Posterior vena cava (tissue), 2 donors: ENCODE measurements at regions not wholly inside any gene's neighbourhood (a gene's known extent, or its start where the extent isn't known, plus 50 kb on each side); places are given as distances from the start of the nearest gene placed in this dataset.

Experiments used
- DNase-seq: peaks from one replicate; pipeline ENCODE4 v3.0.0-alpha.2; 2020; ENCODE audit warnings: low spot score
- intact Hi-C, 2 donors: fragments of 100-400 bp; cut with DNase I; formaldehyde crosslinking; loops; one replicate each; pipeline versions ENCODE4 v1.14.1 to v1.14.2; 2022 to 2023
- donor health status: DM: yes; HTN: yes; CAD: no.
- donor health status: DM: yes; HTN: yes; CAD: no.

DNA sequence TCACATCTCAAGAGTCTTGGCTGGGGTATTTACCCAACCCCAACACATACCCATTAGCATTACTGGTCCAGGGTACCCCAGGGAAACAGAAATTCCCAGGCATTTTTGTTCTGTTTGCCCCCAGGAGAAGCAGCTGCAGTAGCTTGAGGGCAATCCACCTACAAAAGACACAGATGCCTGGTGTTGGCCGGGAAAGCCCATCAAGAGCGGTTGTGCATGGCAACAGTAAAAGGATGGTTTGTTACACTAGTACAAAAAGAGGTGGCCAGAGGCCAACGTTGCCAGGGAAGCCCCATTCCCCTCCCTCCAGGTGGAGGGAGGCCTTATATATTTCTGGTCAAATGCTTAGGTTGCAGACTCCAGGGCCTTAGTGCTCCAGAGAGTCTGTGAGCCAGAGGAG is 637.8 kb downstream of the BCOR start:
- intact Hi-C loops = no loop called here
- DNase-seq = no peak

DNA sequence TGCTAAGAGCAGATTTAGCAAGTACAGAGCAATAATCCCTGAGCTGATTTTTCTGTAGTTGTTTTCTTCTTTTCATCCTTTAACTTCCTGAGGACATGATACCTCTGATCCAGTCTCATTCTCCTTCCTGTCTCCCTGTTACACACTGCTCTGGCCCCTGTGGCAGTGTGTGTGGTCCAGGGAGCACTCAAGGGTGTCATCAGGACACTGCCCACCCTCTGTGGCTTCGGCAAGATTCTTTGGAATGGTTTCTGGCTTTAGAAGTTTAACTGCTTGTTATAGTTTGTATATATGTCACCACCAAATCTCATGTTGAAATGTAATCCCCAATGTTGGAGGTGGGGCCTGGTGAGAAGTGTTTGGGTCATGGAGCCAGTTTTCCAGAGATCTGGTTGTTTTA is 637.3 kb downstream of the BCOR start:
- DNase-seq = no peak
- intact Hi-C loops = no loop called here

DNA sequence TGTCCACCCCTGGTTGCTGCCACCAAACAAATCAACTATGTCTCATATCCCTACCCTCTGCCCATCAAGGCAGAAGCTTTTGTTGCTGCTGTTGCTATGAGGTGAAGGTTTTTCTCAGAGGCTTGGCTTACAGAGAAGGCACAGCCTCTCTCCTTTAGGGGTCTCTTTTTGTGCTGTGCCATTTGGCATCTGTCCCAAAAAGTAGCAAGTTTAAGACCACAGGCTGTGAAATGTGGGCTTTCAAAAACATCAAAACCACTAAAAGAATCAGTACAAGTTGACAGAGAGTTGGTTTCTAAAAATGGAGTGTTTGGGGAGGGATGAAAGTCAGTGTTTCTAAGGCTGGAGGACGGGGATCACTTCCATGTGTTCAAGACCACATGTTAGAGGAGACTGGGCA is 634.9 kb downstream of the BCOR start:
- DNase-seq = no peak
- intact Hi-C loops = no loop called here

DNA sequence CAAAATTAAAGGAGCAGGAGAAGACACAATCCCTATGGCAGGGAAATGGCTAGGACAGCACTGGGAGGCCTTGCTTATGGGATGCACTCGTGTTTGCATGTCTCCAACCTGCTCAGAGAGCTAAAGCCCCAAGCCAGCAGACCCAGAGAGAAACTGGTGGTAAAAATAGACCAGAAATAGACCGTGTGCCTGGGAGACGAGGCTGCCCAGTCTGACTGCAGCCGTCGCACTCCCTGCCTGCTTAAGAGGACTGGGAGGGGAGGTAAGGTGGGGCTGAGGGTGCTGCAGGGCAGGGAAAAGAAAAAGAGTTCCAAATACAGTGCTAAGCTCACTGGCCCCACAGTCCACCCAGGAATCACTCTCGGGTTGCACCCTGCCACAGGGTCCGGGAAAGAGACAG is 633.5 kb downstream of the BCOR start:
- intact Hi-C loops = no loop called here
- DNase-seq = no peak

DNA sequence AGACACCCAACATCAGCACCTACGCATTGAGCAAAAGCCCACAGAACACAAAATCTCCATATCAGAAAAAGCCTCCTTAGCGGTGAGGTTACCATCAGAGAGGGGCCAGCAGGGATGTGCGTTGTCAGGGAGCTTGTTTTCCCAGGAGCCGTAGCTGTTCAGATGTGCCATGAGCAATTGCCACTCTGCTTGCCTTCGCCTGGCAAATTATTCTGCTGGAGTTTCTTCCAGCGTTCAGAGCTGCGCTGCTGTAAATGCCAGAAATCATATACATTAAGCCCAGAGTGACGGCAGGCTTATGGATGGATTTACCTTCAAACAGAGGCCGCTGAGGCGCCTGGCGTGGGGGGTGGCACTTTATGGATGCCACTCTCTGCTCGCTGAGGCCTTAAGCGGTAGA is 632.3 kb downstream of the BCOR start:
- intact Hi-C loops = no loop called here
- no peak for DNase-seq

DNA sequence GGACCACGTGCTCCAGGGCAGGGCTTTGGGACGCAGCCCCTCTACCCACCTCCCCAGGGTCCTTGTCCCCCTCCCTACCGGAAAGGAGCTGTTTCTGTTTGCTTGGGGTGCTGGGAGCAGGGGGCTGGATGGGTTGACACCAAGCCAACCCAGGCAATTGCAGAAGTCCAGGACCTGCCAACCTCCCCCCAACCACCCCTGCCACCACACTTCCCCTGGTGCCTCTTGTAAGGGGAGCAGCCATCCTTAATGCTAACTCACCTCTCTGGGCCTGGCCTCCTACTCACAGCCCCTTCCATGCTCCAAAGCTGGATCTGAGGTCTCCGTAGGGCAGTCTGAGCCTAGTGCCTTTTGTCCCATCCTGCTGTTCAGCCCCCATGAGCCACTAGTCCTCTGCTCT is 631.9 kb downstream of the BCOR start:
- intact Hi-C loops = no loop called here
- no peak for DNase-seq

DNA sequence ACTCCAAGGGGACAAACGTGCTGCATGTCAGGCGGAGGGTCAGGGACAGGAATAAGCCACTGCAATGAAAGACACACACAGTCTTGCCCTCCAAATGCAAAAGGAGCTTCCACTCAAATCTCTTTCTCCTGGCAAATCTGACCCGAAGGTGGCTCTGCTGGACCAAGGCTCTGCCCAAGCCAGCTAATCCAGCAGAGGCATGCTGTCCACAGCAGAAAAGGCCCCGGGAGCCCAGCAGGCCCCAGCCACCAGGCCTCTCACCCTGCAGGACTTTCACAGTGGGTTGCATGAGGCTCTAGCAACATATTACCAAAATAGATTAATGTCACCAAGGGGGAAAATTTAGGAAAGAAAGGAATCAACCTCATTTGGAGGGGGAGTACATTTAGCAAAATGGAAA is 628.6 kb downstream of the BCOR start:
- DNase-seq = no peak
- intact Hi-C loops = no loop called here

DNA sequence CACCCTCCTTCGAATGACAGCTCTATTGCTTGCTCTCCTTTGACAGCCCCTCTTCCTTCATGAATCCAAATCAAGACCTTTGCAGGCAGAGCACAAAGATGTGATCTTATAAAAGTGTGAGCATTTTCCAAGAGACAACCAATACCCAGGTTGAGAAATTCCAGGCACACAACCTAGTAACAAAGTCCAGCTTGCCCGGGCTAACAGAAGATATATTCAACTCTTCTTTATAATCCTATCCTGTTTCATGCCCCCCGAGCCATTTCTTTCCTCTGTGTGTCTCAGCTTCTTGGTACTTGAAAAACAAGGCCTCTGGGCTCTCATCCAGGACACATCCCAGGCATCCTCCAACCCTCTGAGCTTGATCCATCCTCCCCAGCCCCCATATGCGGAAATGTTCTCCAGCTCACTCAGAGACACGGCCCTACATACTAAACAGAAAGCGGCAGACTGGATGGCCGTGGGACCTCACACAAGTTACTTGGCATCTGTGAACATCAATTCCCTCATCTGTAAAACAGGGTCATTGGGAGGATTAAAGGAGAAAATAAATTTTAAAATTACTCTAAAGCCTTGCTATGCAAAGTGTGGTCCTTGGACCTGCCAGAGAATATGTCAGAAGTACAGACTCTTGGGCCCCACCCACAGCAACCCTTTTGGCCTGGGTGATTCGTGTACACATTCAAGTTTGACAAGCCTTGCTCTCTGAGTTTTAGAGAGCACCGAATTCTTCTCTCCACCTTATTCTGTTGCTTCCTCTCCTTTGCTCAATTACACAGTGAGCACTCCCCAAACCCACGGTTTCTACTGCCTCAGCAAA is 627.0 kb downstream of the BCOR start:
- intact Hi-C loops = no loop called here
- DNase-seq = no peak

DNA sequence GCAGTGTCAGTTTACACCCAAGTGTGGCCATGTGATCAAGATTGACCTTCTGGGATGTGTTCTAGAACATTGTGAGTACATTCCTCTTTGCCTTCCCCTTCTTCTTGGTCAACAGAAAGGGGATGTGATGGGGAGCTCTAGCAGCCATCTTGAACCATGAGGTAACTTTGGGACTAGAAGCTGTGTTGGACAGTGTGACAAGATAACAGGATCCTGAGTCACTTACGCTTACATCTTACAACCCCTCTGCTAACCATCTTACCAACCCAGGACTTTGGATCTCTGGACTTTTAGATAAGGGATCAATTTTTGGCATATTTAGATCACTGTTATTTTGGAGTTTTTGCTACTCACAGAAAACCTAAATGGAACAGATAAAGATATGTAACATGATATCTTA is 625.6 kb downstream of the BCOR start:
- intact Hi-C loops = no loop called here
- no peak for DNase-seq

DNA sequence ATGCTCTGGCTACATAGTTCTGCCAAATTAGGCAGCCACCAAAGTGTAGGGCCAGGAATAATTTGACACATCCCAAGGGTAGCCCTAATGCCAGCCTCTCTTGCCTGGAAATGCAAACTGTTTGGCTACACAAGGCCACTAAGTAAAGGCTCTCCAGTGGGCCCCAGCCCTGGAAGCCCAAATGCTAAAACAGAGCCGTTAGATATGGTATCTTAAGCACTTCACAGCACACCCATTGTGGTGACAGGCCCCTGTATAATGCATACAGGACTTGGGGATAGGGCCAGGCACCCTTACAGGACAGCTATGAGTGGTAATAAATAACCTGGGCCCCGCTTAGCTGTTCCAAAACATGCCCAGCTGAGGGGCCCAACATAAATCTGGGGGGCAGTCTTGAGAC is 623.9 kb downstream of the BCOR start:
- intact Hi-C loops = no loop called here
- no peak for DNase-seq

DNA sequence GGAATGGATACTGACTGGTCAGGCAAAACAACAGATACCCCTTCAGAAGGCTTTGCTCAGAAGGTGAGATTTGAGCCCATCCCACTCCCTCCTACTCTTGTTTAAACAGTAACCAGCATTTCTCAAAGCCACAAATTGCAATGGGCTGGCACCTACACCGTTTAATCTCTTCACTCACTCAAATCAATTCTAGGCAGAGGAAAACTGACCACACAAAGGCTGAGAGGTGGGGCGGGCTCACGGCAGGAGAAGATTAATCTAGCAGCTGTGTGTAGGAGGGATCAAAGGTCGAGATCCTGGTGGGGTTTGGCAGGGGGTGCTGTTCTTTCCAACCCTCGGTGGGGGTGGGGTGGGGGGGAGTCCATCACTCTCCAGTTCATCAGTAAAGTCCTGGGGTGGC is 622.4 kb downstream of the BCOR start:
- intact Hi-C loops = no loop called here
- DNase-seq = no peak

DNA sequence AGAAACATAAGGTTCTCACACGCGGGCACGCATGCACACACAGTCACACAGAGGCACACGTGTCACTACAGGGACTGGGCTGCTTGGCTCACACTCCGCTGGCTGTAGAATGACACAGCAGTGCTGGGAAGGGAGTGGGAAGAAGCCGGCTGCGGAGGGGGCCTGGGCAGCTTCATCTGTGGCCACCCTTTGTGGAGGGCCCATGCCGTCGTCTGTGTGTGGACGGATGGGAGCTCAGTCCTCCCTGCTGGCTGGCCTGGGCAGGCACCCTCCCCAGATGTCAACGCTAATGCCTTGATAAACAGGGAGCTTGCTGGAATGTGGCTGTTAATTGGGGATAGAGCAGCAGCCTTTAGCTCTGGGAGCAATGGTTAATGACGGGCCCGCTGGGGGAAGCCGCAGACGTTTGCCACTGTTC is 621.1 kb downstream of the BCOR start:
- DNase-seq = no peak
- intact Hi-C loops = loop anchor here in 1 of 2 donors (1.0 kb wide), 1 partner anchor 47 kb away; no protein-coding TSS in a partner anchor

DNA sequence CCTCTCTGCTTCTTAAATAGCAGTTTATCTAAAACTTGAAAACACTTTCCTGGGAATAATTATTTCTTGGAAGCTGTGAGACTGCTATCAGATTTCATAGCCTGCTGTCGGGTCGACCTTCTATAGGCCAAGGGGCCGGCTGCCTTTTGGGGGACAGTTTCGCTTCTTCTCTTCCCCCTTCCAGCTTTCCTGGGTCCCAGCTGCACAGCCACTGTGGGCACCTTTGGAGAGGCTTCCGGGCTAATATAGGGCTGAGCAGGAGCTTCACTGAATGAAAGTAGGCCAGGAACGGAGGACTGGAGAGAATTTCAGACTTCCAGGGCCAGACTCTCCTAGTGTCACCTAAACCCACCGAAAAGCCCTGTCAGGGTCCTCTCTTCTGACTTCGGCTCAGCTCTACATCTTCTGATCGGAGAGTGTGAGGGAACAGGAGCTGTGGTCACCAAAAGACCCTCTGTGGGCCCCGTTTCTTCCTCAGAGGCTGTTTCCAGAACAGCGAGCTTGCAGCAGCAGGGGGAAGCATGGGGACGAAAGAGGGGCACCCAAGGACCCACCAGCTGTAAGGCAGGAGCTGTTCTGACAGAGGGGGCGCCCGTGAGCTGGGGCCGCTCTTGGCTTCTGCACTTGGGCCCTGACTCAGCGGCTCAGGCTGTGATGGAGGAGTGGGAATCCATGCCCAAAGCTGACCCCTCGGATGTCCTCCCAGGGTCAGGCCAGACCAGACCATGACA is 620.6 kb downstream of the BCOR start:
- no peak for DNase-seq
- intact Hi-C loops = loop anchor here in 1 of 2 donors (1.0 kb wide), 1 partner anchor 46 kb away; no protein-coding TSS in a partner anchor

DNA sequence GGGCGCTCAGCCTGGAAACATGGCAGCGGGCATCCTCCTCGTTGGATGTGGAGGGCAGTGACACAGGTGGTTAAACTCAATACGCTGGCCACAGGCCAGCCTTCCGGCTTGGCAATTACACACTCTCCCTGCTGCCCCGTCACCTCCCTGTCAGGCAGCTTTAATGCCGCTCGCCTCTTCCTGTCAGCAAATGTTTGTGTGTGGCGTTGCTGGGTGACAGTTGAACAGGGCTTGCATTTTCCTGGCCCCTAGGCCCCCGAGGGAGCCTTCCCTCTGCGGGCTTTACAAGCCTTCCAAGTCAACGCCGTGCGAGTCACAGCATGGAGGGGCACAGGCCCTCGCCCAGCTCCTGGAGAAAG is 620.0 kb downstream of the BCOR start:
- intact Hi-C loops = loop anchor here in 1 of 2 donors (1.0 kb wide), 1 partner anchor 46 kb away; no protein-coding TSS in a partner anchor
- DNase-seq = peak; percentile 89

DNA sequence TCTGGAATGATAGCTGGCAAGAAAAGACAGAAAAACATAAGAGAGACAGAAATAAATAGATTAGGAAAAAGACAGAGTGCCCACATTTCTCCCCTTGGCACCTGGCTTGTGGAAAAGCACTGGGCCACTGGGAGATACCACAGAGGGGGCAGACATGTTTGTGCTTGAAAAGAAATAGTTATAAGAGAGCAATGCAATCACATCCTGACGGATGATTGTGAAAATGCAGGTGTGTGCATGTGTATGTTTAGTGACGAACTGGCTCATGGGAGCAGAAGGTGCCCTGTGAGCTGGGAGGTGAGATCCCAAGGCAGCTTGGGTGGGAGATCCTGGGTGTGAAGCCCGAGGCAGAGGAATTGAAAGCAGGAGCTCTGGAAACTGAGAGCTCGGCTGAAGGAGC is 617.9 kb downstream of the BCOR start:
- intact Hi-C loops = no loop called here
- no peak for DNase-seq

DNA sequence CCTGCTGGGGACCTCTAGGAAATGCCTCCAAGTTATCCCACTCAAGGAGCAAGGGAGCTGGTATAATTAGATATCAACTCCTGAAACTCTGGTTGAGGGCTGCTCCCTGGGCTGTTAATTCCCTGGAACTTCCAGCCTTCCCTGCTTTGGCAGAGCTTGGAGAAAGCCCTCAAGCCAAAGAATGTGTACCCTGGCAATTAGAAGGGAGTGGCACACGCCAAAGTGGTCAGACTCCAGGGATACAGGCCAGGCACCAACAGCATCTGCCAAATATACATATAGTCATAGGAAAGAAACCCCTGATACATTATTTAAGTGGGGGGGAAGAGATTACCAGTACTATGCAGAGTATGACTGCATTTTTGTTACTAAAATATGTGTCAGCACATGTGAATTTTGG is 616.8 kb downstream of the BCOR start:
- intact Hi-C loops = no loop called here
- DNase-seq = no peak

DNA sequence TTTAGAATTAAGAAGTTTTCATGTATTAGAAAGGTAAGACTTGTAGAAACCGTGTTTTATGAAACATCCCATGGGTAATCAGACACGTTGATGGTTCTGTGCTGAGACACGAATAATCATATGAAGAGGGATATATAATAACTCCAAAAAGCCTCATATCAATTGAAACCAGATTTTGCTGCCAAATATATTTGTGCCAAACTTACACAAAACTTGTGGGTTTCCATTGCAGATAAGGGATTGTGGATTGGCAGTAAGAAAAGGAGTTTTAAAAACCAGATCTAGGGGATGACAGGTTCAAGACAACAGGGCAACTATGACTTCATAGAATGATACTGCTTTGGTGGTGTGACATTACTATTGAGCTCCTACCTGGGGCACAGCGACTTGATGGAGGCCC is 616.1 kb downstream of the BCOR start:
- intact Hi-C loops = no loop called here
- no peak for DNase-seq

DNA sequence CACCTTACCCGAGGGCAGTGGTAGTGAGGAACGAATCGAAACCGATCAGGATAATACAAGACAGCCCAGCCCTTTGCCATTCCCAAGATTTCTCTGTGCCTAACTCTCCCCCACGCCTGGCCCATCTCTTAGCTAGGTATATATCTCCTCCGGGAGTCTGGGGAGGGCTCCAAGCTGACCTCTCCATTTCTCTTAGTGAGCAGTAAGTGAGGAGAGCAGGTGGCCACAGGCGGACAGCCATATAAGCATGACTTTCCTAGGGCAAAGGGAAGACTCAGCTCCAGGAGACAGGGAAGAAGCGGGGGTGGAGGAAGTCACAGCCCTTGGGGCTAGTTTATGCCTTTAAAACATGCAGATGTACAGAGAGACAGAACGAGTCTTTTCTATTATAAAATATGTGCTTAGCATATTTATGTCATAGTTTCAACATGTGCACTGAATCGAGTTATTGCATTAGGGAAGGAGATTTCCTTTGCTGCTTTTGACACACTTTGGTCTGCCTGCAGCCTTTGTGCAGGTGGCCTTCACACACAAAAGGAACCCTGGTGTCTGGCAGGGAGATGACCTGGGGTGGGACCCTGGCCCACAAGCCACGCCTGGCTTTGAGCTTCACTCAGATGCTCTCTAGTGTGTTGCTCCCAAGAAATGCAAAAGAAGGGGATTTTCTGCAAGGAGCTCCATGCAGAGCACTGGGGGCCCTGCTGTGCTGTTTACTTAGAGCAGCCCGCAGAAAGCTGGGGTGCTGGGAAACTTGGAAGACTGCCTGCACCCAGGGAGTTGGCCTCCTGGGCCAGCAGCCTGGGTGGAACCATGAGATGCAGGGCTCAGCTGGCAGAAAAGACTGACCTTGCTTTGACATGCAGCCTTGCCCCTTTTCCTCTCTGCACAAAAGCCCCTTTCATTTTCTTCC is 613.3 kb downstream of the BCOR start:
- intact Hi-C loops = no loop called here
- DNase-seq = no peak

DNA sequence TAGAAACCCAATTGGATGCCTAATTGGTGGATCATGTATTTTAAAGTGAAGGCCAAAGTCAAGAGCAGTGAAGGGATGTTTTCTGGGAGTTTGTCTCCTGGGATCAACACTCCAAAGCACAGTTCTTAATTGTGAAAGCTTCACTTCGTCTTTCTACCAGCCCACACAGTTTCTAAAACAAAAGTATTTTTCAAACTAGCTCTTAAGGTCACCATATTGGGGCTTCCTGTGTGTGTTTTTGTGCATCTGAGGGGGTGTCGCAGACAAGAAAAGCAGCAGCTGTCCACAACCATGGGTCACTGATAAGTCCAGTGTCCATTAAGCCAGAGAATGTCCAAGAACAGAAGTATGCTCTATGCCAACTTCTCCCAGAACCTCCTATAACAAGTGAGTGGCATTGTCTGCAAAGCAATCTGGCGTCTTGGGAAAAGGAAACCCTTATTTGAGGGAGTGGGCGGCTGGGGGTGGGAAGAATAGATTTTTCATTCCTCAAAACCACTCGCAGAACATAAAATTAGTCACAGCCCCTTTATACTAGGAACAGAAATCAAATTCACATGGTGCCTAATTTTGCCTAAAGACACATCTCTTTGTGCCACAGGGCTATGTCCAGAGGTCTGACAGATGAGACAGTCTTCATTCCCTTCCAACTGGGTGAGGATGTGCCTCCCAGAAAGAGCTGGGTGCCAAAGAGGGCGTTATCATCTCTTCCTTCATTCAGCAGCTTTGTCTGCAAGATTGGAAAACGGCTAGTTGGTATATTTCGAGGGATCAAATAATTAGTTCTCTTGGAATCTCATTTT is 610.4 kb downstream of the BCOR start:
- DNase-seq = no peak
- intact Hi-C loops = no loop called here
